ENCODE measurements at regions not wholly inside any gene's neighbourhood (a gene's known extent, or its start where the extent isn't known, plus 50 kb on each side); places are given as distances from the start of the nearest gene placed in this dataset.

DNA sequence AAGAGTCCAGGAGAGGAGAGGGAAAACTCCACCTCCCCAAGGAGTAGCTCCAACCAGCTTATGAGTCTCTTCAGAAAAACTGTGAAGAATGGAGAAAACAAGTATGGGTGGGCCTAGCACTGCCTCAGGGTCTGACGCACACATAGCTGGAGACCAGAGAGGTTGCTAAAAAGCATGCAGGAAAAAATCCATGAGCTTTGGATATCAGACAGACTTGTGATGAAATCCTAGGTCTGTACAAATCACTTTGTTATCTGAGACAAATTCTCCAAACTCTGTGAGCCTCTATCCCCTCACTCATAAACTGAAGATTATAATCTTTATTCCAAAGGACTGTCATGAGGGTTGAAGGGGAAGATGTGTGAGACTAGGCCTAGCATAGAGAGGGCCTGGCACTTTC lies 141.5 kb upstream of the FGGY start:
- Histone ChIP-seq H3K27ac (ENCODE audit: low read length) (peak overlapping the region; percentile 30), H3K4me3 (ENCODE audit: low read length) (no peak overlapping the region), H3K9me3 (ENCODE audit: control insufficient read depth, low read length) (no peaks in the 10 kb centered on the region), H3K27me3 (ENCODE audit: control insufficient read depth, insufficient read depth) (no peaks in the 10 kb centered on the region), H3K4me1 (ENCODE audit: control insufficient read depth, insufficient read depth, low read length) (peaks cover 15% of the 10 kb centered on the region)
- WGBS: 93% methylated on average over 1 of the region's 1 CpG
- DNase-seq: no peak
- ATAC-seq: no peak
- intact Hi-C loops (cut with DNase I): loop anchor here in 1 of 4 donors (10.0 kb wide), 1 partner anchor 139 kb away; the partner anchor contains the start of gene FGGY

- intact Hi-C loops (cut with DNase I): loop anchor here in 1 of 4 donors (10.0 kb wide), 1 partner anchor 139 kb away; the partner anchor contains the start of gene FGGY
- no peaks in the 10 kb centered on the region for H3K9me3 ChIP-seq (ENCODE audit: control insufficient read depth, low read length)
- no peaks in the 10 kb centered on the region for H3K27me3 ChIP-seq (ENCODE audit: control insufficient read depth, insufficient read depth)
- DNase-seq (peak in 1 of 3 donors; percentile 44), ATAC-seq (peak in 1 of 2 donors; percentile 56)
- peaks cover 10% of the 10 kb centered on the region for H3K4me1 ChIP-seq (ENCODE audit: control insufficient read depth, insufficient read depth, low read length)
- WGBS: 21% methylated on average over 3 of the region's 3 CpGs
- no peak overlapping the region for H3K27ac ChIP-seq (ENCODE audit: low read length)
- no peak overlapping the region for H3K4me3 ChIP-seq (ENCODE audit: low read length)
Measured at GRCh38 chr1:59156051-59156450, 140.8 kb upstream of the FGGY start.

- DNase-seq (no peak), ATAC-seq (no peak)
- Histone ChIP-seq H3K27ac (ENCODE audit: low read length) (no peak overlapping the region), H3K9me3 (ENCODE audit: control insufficient read depth, low read length) (no peaks in the 10 kb centered on the region), H3K4me3 (ENCODE audit: low read length) (no peak overlapping the region), H3K4me1 (ENCODE audit: control insufficient read depth, insufficient read depth, low read length) (peaks cover 6% of the 10 kb centered on the region), H3K27me3 (ENCODE audit: control insufficient read depth, insufficient read depth) (no peaks in the 10 kb centered on the region)
- WGBS: 26% methylated on average over 7 of the region's 7 CpGs
- intact Hi-C loops (cut with DNase I): loop anchor here in 1 of 4 donors (10.0 kb wide), 1 partner anchor 138 kb away; the partner anchor contains the start of gene FGGY
Measured at GRCh38 chr1:59156526-59157199, 140.2 kb upstream of the FGGY start.

- Histone ChIP-seq H3K27me3 (ENCODE audit: control insufficient read depth, insufficient read depth) (no peaks in the 10 kb centered on the region), H3K4me3 (ENCODE audit: low read length) (no peak overlapping the region), H3K4me1 (ENCODE audit: control insufficient read depth, insufficient read depth, low read length) (peaks cover 3% of the 10 kb centered on the region), H3K9me3 (ENCODE audit: control insufficient read depth, low read length) (no peaks in the 10 kb centered on the region), H3K27ac (ENCODE audit: low read length) (no peak overlapping the region)
- no peak for DNase-seq
- intact Hi-C loops (cut with DNase I): loop anchor here in 1 of 4 donors (10.0 kb wide), 1 partner anchor 136 kb away; the partner anchor contains the start of gene FGGY
- ATAC-seq: no peak
Measured at GRCh38 chr1:59158321-59158720, 138.6 kb upstream of the FGGY start.

GRCh38 chr1:59159557-59160203 lies 137.2 kb upstream of the FGGY start:
- ATAC-seq: peak in 1 of 2 donors; percentile 22
- H3K9me3 ChIP-seq (ENCODE audit: control insufficient read depth, low read length): no peaks in the 10 kb centered on the region
- intact Hi-C loops (cut with DNase I): loop anchor here in 1 of 4 donors (10.0 kb wide), 1 partner anchor 135 kb away; the partner anchor contains the start of gene FGGY
- H3K27ac ChIP-seq (ENCODE audit: low read length): no peak overlapping the region
- H3K4me1 ChIP-seq (ENCODE audit: control insufficient read depth, insufficient read depth, low read length): peaks cover 3% of the 10 kb centered on the region
- DNase-seq: no peak
- H3K27me3 ChIP-seq (ENCODE audit: control insufficient read depth, insufficient read depth): no peaks in the 10 kb centered on the region
- H3K4me3 ChIP-seq (ENCODE audit: low read length): no peak overlapping the region
- 47% methylated on average over 3 of the region's 3 CpGs for WGBS

DNA sequence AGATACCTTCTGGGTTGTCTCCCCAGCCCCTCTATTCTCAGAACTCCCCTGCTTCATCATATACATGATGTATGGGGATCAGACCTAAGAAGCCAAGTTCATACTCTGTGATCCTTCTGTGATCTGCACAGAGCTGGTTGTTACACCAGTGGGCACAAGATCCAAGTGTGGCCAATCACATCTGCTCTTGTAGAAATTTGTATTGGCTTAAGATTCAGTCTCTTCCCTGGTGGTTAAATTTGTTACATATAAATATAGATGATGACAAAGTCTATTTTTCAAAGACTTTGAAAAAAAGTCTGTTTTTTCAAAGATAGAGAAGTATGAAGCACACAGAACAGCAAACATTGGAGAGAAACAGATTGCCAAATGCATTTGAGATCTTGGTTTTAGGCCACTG lies 135.8 kb upstream of the FGGY start:
- Histone ChIP-seq H3K9me3 (ENCODE audit: control insufficient read depth, low read length) (no peaks in the 10 kb centered on the region), H3K4me3 (ENCODE audit: low read length) (no peak overlapping the region), H3K4me1 (ENCODE audit: control insufficient read depth, insufficient read depth, low read length) (peaks cover 3% of the 10 kb centered on the region), H3K27me3 (ENCODE audit: control insufficient read depth, insufficient read depth) (no peaks in the 10 kb centered on the region), H3K27ac (ENCODE audit: low read length) (no peak overlapping the region)
- DNase-seq: no peak
- ATAC-seq: no peak
- intact Hi-C loops (cut with DNase I): no loop called here

DNA sequence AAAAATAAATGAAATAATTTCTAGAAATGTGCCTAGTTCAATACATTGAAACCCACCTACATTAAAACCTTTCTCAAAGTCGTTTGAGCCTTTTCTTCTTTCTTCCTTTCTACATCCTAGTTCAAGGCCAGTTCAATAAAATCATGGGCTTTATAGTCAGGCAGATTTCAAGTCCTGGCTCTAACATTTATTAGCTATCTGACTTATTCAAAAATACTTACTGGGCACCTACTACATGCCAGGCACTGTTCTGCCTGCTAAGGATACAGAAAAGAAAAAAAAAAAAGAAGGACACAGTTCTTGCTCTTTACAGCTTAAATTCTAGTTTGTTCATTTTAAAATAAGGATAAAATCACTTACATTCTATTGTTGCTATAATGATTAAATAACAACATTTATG lies 134.2 kb upstream of the FGGY start:
- Histone ChIP-seq H3K9me3 (ENCODE audit: control insufficient read depth, low read length) (no peaks in the 10 kb centered on the region), H3K27ac (ENCODE audit: low read length) (no peak overlapping the region), H3K4me3 (ENCODE audit: low read length) (no peak overlapping the region), H3K4me1 (ENCODE audit: control insufficient read depth, insufficient read depth, low read length) (no peaks in the 10 kb centered on the region), H3K27me3 (ENCODE audit: control insufficient read depth, insufficient read depth) (no peaks in the 10 kb centered on the region)
- 55% methylated on average over 1 of the region's 1 CpG for WGBS
- intact Hi-C loops (cut with DNase I): no loop called here
- DNase-seq (no peak), ATAC-seq (no peak)

DNA sequence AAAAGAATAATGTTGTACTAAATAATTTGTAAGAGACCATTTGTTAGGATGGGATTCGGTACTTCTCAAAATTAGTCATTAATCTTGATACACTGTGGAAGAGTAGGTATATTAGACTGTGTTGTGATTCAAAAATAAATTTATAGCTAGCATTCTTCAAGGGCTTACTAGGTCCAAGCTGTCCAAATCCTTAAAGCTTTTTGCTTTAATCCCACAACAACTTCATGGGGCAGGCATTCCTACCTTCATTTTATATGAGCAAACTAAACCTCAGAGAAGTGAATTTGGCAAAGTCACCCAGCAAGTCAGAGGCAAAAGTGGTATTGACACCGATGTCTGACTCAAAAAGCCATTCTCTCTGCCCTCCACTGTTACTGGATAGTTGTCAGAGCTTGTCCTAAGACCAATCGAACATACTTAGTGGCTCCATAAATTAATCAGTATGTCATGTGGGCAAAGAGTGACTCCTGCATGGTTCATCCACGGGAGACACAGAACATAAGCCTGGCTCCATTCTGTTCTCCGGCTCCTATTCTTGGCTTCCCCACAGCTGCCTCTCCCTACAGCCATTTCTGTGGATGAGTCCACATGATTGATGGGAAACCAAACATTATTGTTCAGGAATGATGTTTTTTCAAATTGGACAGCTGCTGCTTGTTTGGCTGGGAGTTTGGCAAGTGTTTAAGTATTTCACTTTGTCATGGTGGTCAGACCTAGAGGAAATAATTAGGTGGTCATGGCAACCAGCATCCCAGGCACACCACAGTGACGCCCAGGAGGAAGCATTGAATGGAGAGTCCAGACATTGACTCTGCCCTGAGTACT lies 133.4 kb upstream of the FGGY start:
- Histone ChIP-seq H3K4me1 (ENCODE audit: control insufficient read depth, insufficient read depth, low read length) (no peaks in the 10 kb centered on the region), H3K27ac (ENCODE audit: low read length) (no peak overlapping the region), H3K4me3 (ENCODE audit: low read length) (no peak overlapping the region), H3K9me3 (ENCODE audit: control insufficient read depth, low read length) (no peaks in the 10 kb centered on the region), H3K27me3 (ENCODE audit: control insufficient read depth, insufficient read depth) (no peaks in the 10 kb centered on the region)
- ATAC-seq: no peak
- no peak for DNase-seq
- WGBS: 56% methylated on average over 6 of the region's 6 CpGs
- intact Hi-C loops (cut with DNase I): no loop called here

- Histone ChIP-seq H3K4me1 (ENCODE audit: control insufficient read depth, insufficient read depth, low read length) (no peaks in the 10 kb centered on the region), H3K4me3 (ENCODE audit: low read length) (no peak overlapping the region), H3K27ac (ENCODE audit: low read length) (no peak overlapping the region), H3K27me3 (ENCODE audit: control insufficient read depth, insufficient read depth) (no peaks in the 10 kb centered on the region), H3K9me3 (ENCODE audit: control insufficient read depth, low read length) (no peaks in the 10 kb centered on the region)
- ATAC-seq (no peak), DNase-seq (no peak)
- intact Hi-C loops (cut with DNase I): no loop called here
- WGBS: 61% methylated on average over 3 of the region's 3 CpGs
Measured at GRCh38 chr1:59164371-59164770, 132.5 kb upstream of the FGGY start.

- no peaks in the 10 kb centered on the region for H3K9me3 ChIP-seq (ENCODE audit: control insufficient read depth, low read length)
- no peaks in the 10 kb centered on the region for H3K4me1 ChIP-seq (ENCODE audit: control insufficient read depth, insufficient read depth, low read length)
- intact Hi-C loops (cut with DNase I): no loop called here
- DNase-seq: no peak
- H3K4me3 ChIP-seq (ENCODE audit: low read length): no peak overlapping the region
- ATAC-seq: no peak
- H3K27ac ChIP-seq (ENCODE audit: low read length): no peak overlapping the region
- no peaks in the 10 kb centered on the region for H3K27me3 ChIP-seq (ENCODE audit: control insufficient read depth, insufficient read depth)
- 36% methylated on average over 2 of the region's 2 CpGs for WGBS
Measured at GRCh38 chr1:59165353-59165752, 131.5 kb upstream of the FGGY start.

DNA sequence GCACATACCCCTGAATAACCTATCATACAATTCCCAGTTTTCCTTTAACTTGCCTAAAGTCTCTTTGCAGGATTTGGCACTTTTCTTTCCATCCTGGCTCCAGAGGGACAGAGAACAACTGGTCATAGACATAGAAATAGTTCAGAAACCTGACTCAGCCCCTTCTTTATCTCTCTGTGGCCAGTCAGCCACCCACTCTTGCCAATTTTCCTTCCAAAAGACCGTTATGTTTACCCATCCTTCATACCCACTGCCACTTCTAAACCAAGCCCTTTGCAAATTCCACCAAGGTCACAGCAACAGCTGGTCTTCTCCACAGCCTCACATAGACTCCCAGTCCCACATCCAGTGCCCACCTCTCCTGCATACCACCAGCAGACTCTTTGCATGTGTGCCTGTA lies 127.2 kb upstream of the FGGY start:
- H3K27ac ChIP-seq (ENCODE audit: low read length): peak overlapping the region; percentile 42
- DNase-seq: no peak
- WGBS: 21% methylated on average over 1 of the region's 1 CpG
- no peaks in the 10 kb centered on the region for H3K27me3 ChIP-seq (ENCODE audit: control insufficient read depth, insufficient read depth)
- intact Hi-C loops (cut with DNase I): loop anchor here in 1 of 4 donors (10.0 kb wide), 1 partner anchor 95 kb away; no protein-coding TSS in a partner anchor
- no peaks in the 10 kb centered on the region for H3K9me3 ChIP-seq (ENCODE audit: control insufficient read depth, low read length)
- peak; percentile 84 to 86 for ATAC-seq
- H3K4me3 ChIP-seq (ENCODE audit: low read length): no peak overlapping the region
- no peaks in the 10 kb centered on the region for H3K4me1 ChIP-seq (ENCODE audit: control insufficient read depth, insufficient read depth, low read length)

Measured in right cardiac atrium (tissue), 5 donors.